ENCODE measurements at regions not wholly inside any gene's neighbourhood (a gene's known extent, or its start where the extent isn't known, plus 50 kb on each side); places are given as distances from the start of the nearest gene placed in this dataset.

DNA sequence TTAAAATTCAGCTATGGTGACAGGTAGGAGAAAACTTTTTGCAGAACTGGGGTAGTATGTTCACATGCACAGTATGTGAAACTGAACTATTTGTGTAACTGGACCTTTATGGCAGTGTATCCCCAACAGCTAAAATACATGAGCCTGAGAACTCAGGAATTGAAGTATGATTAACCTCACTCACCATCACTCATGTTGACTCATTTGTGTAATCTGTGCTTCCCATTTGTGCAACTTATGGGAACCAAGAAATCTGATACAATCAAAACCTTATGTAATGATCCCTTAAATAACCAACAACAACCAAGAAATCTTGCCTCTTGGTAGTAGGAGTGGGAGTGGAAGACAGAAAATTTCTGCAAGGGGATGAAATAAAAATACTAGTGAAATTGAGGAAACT, 674.9 kb downstream of the HDGFL1 start:
- DNase-seq (ENCODE audit: low read depth, low spot score) (no peak), FAIRE-seq (no peak)
- H3K4me1 ChIP-seq (ENCODE audit: control insufficient read depth, extremely low read depth, insufficient read depth, low read length), result no peaks in the 10 kb centered on the region
- no peak overlapping the region for H3K4me3 ChIP-seq (replicated peaks in 1 of 3; ENCODE audit: insufficient read depth in 1 of 3, low read depth in 1 of 3, low read length in 3 of 3)
- intact Hi-C loops (cut with micrococcal nuclease) (no loop called here), dilution Hi-C loops (cut with MboI; ENCODE audit: extremely low pct_ligation_motif_present, low sequenced_read_pairs) (no loop called here)
- H3K79me2 ChIP-seq (ENCODE audit: control insufficient read depth, insufficient read depth, low read length), result no peaks in the 10 kb centered on the region
- ChIA-PET POLR2A (no interaction called here), CTCF (no interaction called here)
- no peak overlapping the region for H3K4me2 ChIP-seq (ENCODE audit: insufficient read depth, low read length)
- no peaks in the 10 kb centered on the region for H4K20me1 ChIP-seq (replicated peaks; ENCODE audit: control insufficient read depth, extremely low read depth, insufficient read depth, low read length)
- H3K27me3 ChIP-seq (ENCODE audit: control insufficient read depth in 2 of 2, insufficient read depth in 2 of 2, low read length in 2 of 2), result no peaks in the 10 kb centered on the region
- H2AFZ ChIP-seq (ENCODE audit: low read depth, low read length), result no peak overlapping the region
- no peaks in the 10 kb centered on the region for H3K36me3 ChIP-seq (ENCODE audit: control insufficient read depth in 2 of 2, extremely low read depth in 1 of 2, insufficient read depth in 2 of 2, low read length in 2 of 2)
- no peak overlapping the region for H3K9ac ChIP-seq (replicated peaks; ENCODE audit: extremely low read depth, insufficient read depth, low read length)
- H3K27ac ChIP-seq (ENCODE audit: insufficient read depth, low read depth, low read length), result no peak overlapping the region
- no peak for TF ChIP-seq MYC (IDR thresholded peaks at IDR 0.05; ENCODE audit: low read depth, low read length)
- TF ChIP-seq JUN (IDR thresholded peaks at IDR 0.05; ENCODE audit: borderline replicate concordance, insufficient read depth, insufficient read length, low read depth), result no peak
- no peak for TF ChIP-seq EZH2 (IDR thresholded peaks at IDR 0.05; ENCODE audit: borderline replicate concordance, low read depth, low read length, severe bottlenecking)
- no peak for TF ChIP-seq FOS (IDR thresholded peaks at IDR 0.05; ENCODE audit: borderline replicate concordance, insufficient read depth, low read length)
- TF ChIP-seq, protein P1, sequence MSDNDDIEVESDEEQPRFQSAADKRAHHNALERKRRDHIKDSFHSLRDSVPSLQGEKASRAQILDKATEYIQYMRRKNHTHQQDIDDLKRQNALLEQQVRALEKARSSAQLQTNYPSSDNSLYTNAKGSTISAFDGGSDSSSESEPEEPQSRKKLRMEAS (IDR thresholded peaks at IDR 0.05; ENCODE audit: insufficient read depth, insufficient read length), result no peak
- no peak for TF ChIP-seq POLR2A (IDR thresholded peaks at IDR 0.05; ENCODE audit: low read depth, low read length)
- TF ChIP-seq GATA2 (IDR thresholded peaks at IDR 0.05; ENCODE audit: insufficient read depth, insufficient read length, low read depth, low read length), result no peak
- no peak for TF ChIP-seq POLR2AphosphoS5 (IDR thresholded peaks at IDR 0.05; ENCODE audit: insufficient read depth, low read depth, low read length)
- TF ChIP-seq CTCF (IDR thresholded peaks at IDR 0.05; ENCODE audit: extremely low read depth in 1 of 2, insufficient read depth in 1 of 2, low read depth in 1 of 2, low read length in 2 of 2), result no peak
- no peaks in the 10 kb centered on the region for H3K9me3 ChIP-seq (replicated peaks; ENCODE audit: control insufficient read depth, insufficient read depth, low read length)
- BruUV-seq (replicated peaks), result no TSS peak
- H3K9me1 ChIP-seq (replicated peaks; ENCODE audit: control insufficient read depth, extremely low read depth, insufficient read depth, low read length), result no peaks in the 10 kb centered on the region
